Heart left ventricle (tissue), 16 donors: ENCODE measurements at regions not wholly inside any gene's neighbourhood (a gene's known extent, or its start where the extent isn't known, plus 50 kb on each side); places are given as distances from the start of the nearest gene placed in this dataset.

Source experiments
- ATAC-seq, 4 donors: fragments of 200-7000 bp; cut with Tn5 transposase; one replicate each; pipeline ENCODE4 v1.9.1; 2020 to 2022; ENCODE audit warnings: moderate library complexity in 4 of 4, mild to moderate bottlenecking in 3 of 4, moderate number of reproducible peaks in 1 of 4
- DNase-seq, 5 donors: peaks; one replicate each; pipeline ENCODE4 v3.0.0-alpha.2; 2020
- H3K27ac ChIP-seq, 12 donors: fragments of 200-600 bp; sonication (generic) in 4 of 12; one replicate each; pipeline versions ENCODE4 v1.5.0 to v1.8.0; 2016 to 2022; ENCODE audit warnings: mild to moderate bottlenecking in 2 of 12
- H3K27me3 ChIP-seq, 9 donors: fragments of 200-600 bp; sonication (generic) in 2 of 9; one replicate each; pipeline versions ENCODE4 v1.5.1 to v1.8.0; 2016 to 2022; ENCODE audit warnings: mild to moderate bottlenecking in 3 of 9
- H3K36me3 ChIP-seq, 9 donors: fragments of 200-600 bp; sonication (generic) in 2 of 9; one replicate each; pipeline versions ENCODE4 v1.5.0 to v1.8.0; 2018 to 2022; ENCODE audit warnings: mild to moderate bottlenecking in 2 of 9
- H3K4me1 ChIP-seq, 12 donors: fragments of 200-600 bp; sonication (generic) in 4 of 12; one replicate each; pipeline versions ENCODE4 v1.5.0 to v1.8.0; 2016 to 2022; ENCODE audit warnings: mild to moderate bottlenecking in 3 of 12
- H3K4me3 ChIP-seq, 12 donors: fragments of 200-600 bp; sonication (generic) in 4 of 12; one replicate each; pipeline versions ENCODE4 v1.5.0 to v1.8.0; 2017 to 2022; ENCODE audit warnings: mild to moderate bottlenecking in 9 of 12, moderate library complexity in 4 of 12
- H3K9me3 ChIP-seq, 12 donors: fragments of 200-600 bp; sonication (generic) in 4 of 12; one replicate each; pipeline versions ENCODE4 v1.5.0 to v1.8.0; 2016 to 2022; ENCODE audit warnings: mild to moderate bottlenecking in 1 of 12
- CTCF ChIP-seq, 12 donors: fragments of 200-600 bp; sonication (generic) in 4 of 12; IDR thresholded peaks; one replicate each; pipeline versions ENCODE4 v1.5.0 to v1.8.0; 2018 to 2022; ENCODE audit warnings: antibody characterized with exemption in 12 of 12, mild to moderate bottlenecking in 5 of 12
- POLR2A ChIP-seq, 2 donors: fragments of 450-650 bp; IDR thresholded peaks; one replicate each; pipeline ENCODE4 v1.6.1; 2017; ENCODE audit warnings: antibody characterized with exemption in 2 of 2, mild to moderate bottlenecking in 2 of 2, moderate library complexity in 2 of 2
- WGBS, 4 donors: extraction: QIAGEN DNeasy Blood & Tissue Kit in 2 of 4; methylation state at CpG; one replicate each; pipeline versions ENCODE4 v1.1.5 to v1.1.7; 2013 to 2018; 5-methylcytosine and 5-hydroxymethylcytosine counted together
- intact Hi-C, 10 donors: fragments of 100-400 bp; cut with DNase I; formaldehyde crosslinking; loops; one replicate each; pipeline versions ENCODE4 v1.11.1 to v1.14.2; 2022
- donor health status: ischemic (EF 13 %, LVEDD 7.1; RV severe dilation, severe dysfunction).
- donor health status: healthy with polysubstance abuse.
- donor health status: DM: no; HTN: yes; CAD: no.
- donor health status: DM: no; HTN: no; CAD: no.
- donor health status: ischemic (EF 25% LVEDD 6.9; RV normal size, moderate dysfunction).
- donor health status: ischemic (EF 25% LVEDD 5.7; RV mildly dilated, moderate dysfunction).
- donor health status: healthy.
- donor health status: DM: yes; HTN: yes; CAD: no.
- donor health status: ischemic (EF 35%, LVEDD 5.7; RV mildly dilated, moderate dysfunction).
- donor health status: nonischemic (EF 11% LVEDD 7.7; RV severe dilation, severe dysfunction).
- donor health status: DM: yes; HTN: yes; CAD: no.
- donor health status: PGD.
- donor health status: ischemic (EF 29% LVEDD 5.4; RV normal size, mild dysfunction).
- donor health status: nonischemic (EF 23%, LVEDD 6.1; RV moderate dilation, normal function).

GRCh38 chrX:39689376-39690104 lies 408.2 kb downstream of the BCOR start:
- DNase-seq (no peak), ATAC-seq (no peak)
- intact Hi-C loops, result loop anchor here in 1 of 10 donors (5.0 kb wide), 1 partner anchor 212 kb away; no protein-coding TSS in a partner anchor
- Histone ChIP-seq H3K4me3 (peak overlapping the region in 11 of 12 donors; percentile 30 to 61 (median 51)), H3K27ac (peak overlapping the region in 10 of 12 donors; percentile 6 to 79 (median 62)), H3K4me1 (peaks cover 0 to 26% (median 9%) of the 10 kb centered on the region in 12 donors), H3K9me3 (no peaks in the 10 kb centered on the region), H3K27me3 (peaks cover 0 to 61% (median 0%) of the 10 kb centered on the region in 9 donors), H3K36me3 (no peaks in the 10 kb centered on the region)
- TF ChIP-seq POLR2A (IDR thresholded peaks at IDR 0.05), result no peak
- no peak for TF ChIP-seq CTCF (IDR thresholded peaks at IDR 0.05)
- 9 to 30% (median 20%) methylated on average over 29 to 33 of the region's 33 CpGs for WGBS, 4 donors

GRCh38 chrX:39690541-39691415 lies 407.0 kb downstream of the BCOR start:
- peaks cover 0 to 7% (median 0%) of the 10 kb centered on the region in 12 donors for H3K9me3 ChIP-seq
- intact Hi-C loops, result no loop called here
- peaks cover 0 to 26% (median 9%) of the 10 kb centered on the region in 12 donors for H3K4me1 ChIP-seq
- DNase-seq, result no peak
- H3K4me3 ChIP-seq, result no peak overlapping the region
- no peak overlapping the region for H3K27ac ChIP-seq
- no peak for ATAC-seq
- TF ChIP-seq POLR2A (IDR thresholded peaks at IDR 0.05), result no peak
- no peak for TF ChIP-seq CTCF (IDR thresholded peaks at IDR 0.05)
- H3K27me3 ChIP-seq, result peaks cover 0 to 57% (median 0%) of the 10 kb centered on the region in 9 donors
- no peaks in the 10 kb centered on the region for H3K36me3 ChIP-seq
- WGBS, 4 donors, result 84 to 91% (median 86%) methylated on average over 13 of the region's 13 CpGs

DNA sequence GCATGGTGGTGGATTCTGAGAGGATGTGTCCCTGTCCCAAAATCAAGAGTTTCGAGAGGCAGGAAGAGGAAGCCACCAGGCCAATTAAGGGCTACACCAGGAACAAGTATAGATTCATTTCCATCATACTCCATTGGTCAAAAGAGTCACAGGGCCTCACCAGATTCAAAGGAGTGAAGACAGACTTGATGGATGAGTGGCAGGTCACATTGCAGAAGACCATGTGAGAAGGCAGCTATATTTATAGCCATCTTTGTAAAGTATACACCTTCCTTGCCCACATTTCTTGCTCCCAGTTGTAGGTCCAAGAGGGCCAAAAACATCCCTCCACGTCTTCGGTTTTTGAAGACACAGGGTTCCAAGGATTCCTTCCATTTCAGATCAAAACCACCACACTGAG lies 406.0 kb downstream of the BCOR start:
- no peak overlapping the region for H3K27ac ChIP-seq
- no peaks in the 10 kb centered on the region for H3K36me3 ChIP-seq
- H3K27me3 ChIP-seq, result peaks cover 0 to 60% (median 0%) of the 10 kb centered on the region in 9 donors
- intact Hi-C loops, result no loop called here
- H3K9me3 ChIP-seq, result peaks cover 0 to 17% (median 6%) of the 10 kb centered on the region in 12 donors
- DNase-seq, result no peak
- ATAC-seq, result no peak
- no peak for TF ChIP-seq POLR2A (IDR thresholded peaks at IDR 0.05)
- TF ChIP-seq CTCF (IDR thresholded peaks at IDR 0.05), result no peak
- H3K4me3 ChIP-seq, result no peak overlapping the region
- H3K4me1 ChIP-seq, result peaks cover 0 to 26% (median 9%) of the 10 kb centered on the region in 12 donors
- WGBS, 4 donors, result 71 to 93% (median 83%) methylated on average over 3 of the region's 3 CpGs

DNA sequence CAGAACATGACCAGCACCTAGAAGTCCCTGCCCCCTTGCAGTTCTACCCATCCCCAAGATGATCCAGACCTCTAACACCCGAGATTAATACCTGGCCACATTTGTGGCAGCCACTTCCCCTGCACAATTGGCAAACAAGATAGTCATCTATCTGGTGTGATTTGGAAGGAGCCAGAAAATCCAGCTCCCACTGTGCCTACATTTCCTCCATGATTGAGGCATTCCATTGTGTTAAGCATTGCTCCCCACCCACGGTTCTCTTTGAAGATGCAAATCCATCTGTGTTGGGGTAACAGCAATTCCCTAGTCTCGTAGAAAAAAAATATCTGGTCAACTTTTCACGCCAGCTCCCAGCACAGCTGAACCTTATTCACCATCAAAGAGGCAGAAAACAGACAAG lies 405.0 kb downstream of the BCOR start:
- H3K36me3 ChIP-seq, result no peaks in the 10 kb centered on the region
- TF ChIP-seq CTCF (IDR thresholded peaks at IDR 0.05), result no peak
- no peak for TF ChIP-seq POLR2A (IDR thresholded peaks at IDR 0.05)
- peaks cover 0 to 17% (median 7%) of the 10 kb centered on the region in 12 donors for H3K4me1 ChIP-seq
- H3K9me3 ChIP-seq, result peaks cover 0 to 28% (median 7%) of the 10 kb centered on the region in 12 donors
- no peak overlapping the region for H3K4me3 ChIP-seq
- ATAC-seq, result no peak
- 46 to 71% (median 56%) methylated on average over 4 of the region's 4 CpGs for WGBS, 4 donors
- H3K27ac ChIP-seq, result no peak overlapping the region
- peaks cover 0 to 53% (median 0%) of the 10 kb centered on the region in 9 donors for H3K27me3 ChIP-seq
- DNase-seq, result no peak
- intact Hi-C loops, result no loop called here
